DMS 273 treated with DMSO at 0.1 percent for 48 hours (cell line): ENCODE measurements at regions not wholly inside any gene's neighbourhood (a gene's known extent, or its start where the extent isn't known, plus 50 kb on each side); places are given as distances from the start of the nearest gene placed in this dataset.
"Not testable (repeated sequence)": the region's sequence is repeated elsewhere in the genome, so short reads cannot be mapped to it uniquely, and the experiment has no call there.

Experiments
- DNase-seq: peaks from one replicate; lab custom pipeline; 2025; lab: John Stamatoyannopoulos, UW

GRCh38 chr4:61011051-61011450 lies 189.1 kb upstream of the ADGRL3 start:
- DNase-seq = no peak

GRCh38 chr4:61011936-61012335 lies 188.2 kb upstream of the ADGRL3 start:
- DNase-seq = not testable (repeated sequence)

- no peak for DNase-seq
These were observed 175.5 kb upstream of the ADGRL3 start for GRCh38 chr4:61024610-61025009.

GRCh38 chr4:61027939-61028338 lies 172.2 kb upstream of the ADGRL3 start:
- no peak for DNase-seq

GRCh38 chr4:61036071-61036684 lies 163.9 kb upstream of the ADGRL3 start:
- no peak for DNase-seq

- DNase-seq = no peak
These were observed 158.6 kb upstream of the ADGRL3 start for GRCh38 chr4:61041527-61041926.

- no peak for DNase-seq
These were observed 155.3 kb upstream of the ADGRL3 start for GRCh38 chr4:61044837-61045236.

GRCh38 chr4:61049018-61049417 lies 151.1 kb upstream of the ADGRL3 start:
- no peak for DNase-seq

GRCh38 chr4:61067381-61067780 lies 132.7 kb upstream of the ADGRL3 start:
- no peak for DNase-seq

- DNase-seq = no peak
These were observed 132.1 kb upstream of the ADGRL3 start for GRCh38 chr4:61068060-61068459.

- DNase-seq = no peak
These were observed 131.4 kb upstream of the ADGRL3 start for GRCh38 chr4:61068745-61069144.

- no peak for DNase-seq
These were observed 129.9 kb upstream of the ADGRL3 start for GRCh38 chr4:61070269-61070668.

GRCh38 chr4:61079427-61079826 lies 120.7 kb upstream of the ADGRL3 start:
- no peak for DNase-seq

- no peak for DNase-seq
These were observed 120.2 kb upstream of the ADGRL3 start for GRCh38 chr4:61079976-61080375.

- no peak for DNase-seq
These were observed 114.6 kb upstream of the ADGRL3 start for GRCh38 chr4:61085534-61085933.

- DNase-seq = no peak
These were observed 113.8 kb upstream of the ADGRL3 start for GRCh38 chr4:61086357-61086756.

GRCh38 chr4:61086979-61087378 lies 113.1 kb upstream of the ADGRL3 start:
- DNase-seq = no peak

- no peak for DNase-seq
These were observed 105.1 kb upstream of the ADGRL3 start for GRCh38 chr4:61094854-61095598.

GRCh38 chr4:61128682-61129081 lies 71.4 kb upstream of the ADGRL3 start:
- DNase-seq = no peak

GRCh38 chr4:61129971-61130370 lies 70.2 kb upstream of the ADGRL3 start:
- DNase-seq = no peak

- DNase-seq = no peak
These were observed 56.7 kb upstream of the ADGRL3 start for GRCh38 chr4:61143461-61143860.

GRCh38 chr4:61149278-61149677 lies 50.8 kb upstream of the ADGRL3 start:
- DNase-seq = no peak
